Bronchial epithelial cell (primary cell): ENCODE measurements at regions not wholly inside any gene's neighbourhood (a gene's known extent, or its start where the extent isn't known, plus 50 kb on each side); places are given as distances from the start of the nearest gene placed in this dataset.

ENCODE experiments used
- DNase-seq: peaks from one replicate; pipeline ENCODE4 v3.0.0-alpha.2; 2010; ENCODE audit warnings: low read depth
- FAIRE-seq: peaks from 2 replicates; lab custom pipeline; 2011; peaks lifted over from hg19 to GRCh38; lab: Jason Lieb, UNC
- H3K27me3 ChIP-seq: 2 replicates; pipeline ENCODE4 v1.5.1; 2011; ENCODE audit warnings: low read length; ENCODE audit not compliant: control insufficient read depth, insufficient read depth
- H3K36me3 ChIP-seq: 2 replicates; pipeline ENCODE4 v1.5.1; 2011; ENCODE audit warnings: low read length; ENCODE audit not compliant: control insufficient read depth, insufficient read depth
- H3K4me3 ChIP-seq: 2 replicates; pipeline ENCODE4 v1.5.1; 2011; ENCODE audit warnings: mild to moderate bottlenecking, low read depth, low read length, control low read depth
- CTCF ChIP-seq: IDR thresholded peaks from 2 replicates; pipeline ENCODE4 v1.5.1; 2011; ENCODE audit warnings: mild to moderate bottlenecking, moderate library complexity, low read length, control low read depth, inconsistent platforms; ENCODE audit not compliant: insufficient read depth, severe bottlenecking

GRCh38 chr2:8623576-8623957 is 58.3 kb upstream of the ID2 start:
- no peak for FAIRE-seq

GRCh38 chr2:8623958-8624591 is 57.8 kb upstream of the ID2 start:
- Histone ChIP-seq H3K4me3 (no peak overlapping the region), H3K27me3 (no peaks in the 10 kb centered on the region), H3K36me3 (no peaks in the 10 kb centered on the region)
- no peak for TF ChIP-seq CTCF
- no peak for DNase-seq
- no peak for FAIRE-seq

More at GRCh38 chr2:8623576-8623957, 58.3 kb upstream of the ID2 start:
- no peaks in the 10 kb centered on the region for H3K27me3 ChIP-seq
- no peak for DNase-seq
- TF ChIP-seq CTCF = no peak
- H3K4me3 ChIP-seq = no peak overlapping the region
- no peaks in the 10 kb centered on the region for H3K36me3 ChIP-seq

- Histone ChIP-seq H3K36me3 (no peaks in the 10 kb centered on the region), H3K27me3 (no peaks in the 10 kb centered on the region), H3K4me3 (no peak overlapping the region)
- TF ChIP-seq CTCF = no peak
- no peak for DNase-seq
- FAIRE-seq = no peak
Observed at GRCh38 chr2:8624855-8625398, 56.9 kb upstream of the ID2 start.

- TF ChIP-seq CTCF = no peak
- DNase-seq (no peak), FAIRE-seq (no peak)
Observed at GRCh38 chr2:8625399-8626300, 56.2 kb upstream of the ID2 start.

GRCh38 chr2:8626572-8626971 is 55.3 kb upstream of the ID2 start:
- DNase-seq (no peak), FAIRE-seq (no peak)
- Histone ChIP-seq H3K36me3 (no peaks in the 10 kb centered on the region), H3K4me3 (no peak overlapping the region), H3K27me3 (no peaks in the 10 kb centered on the region)
- no peak for TF ChIP-seq CTCF

More at GRCh38 chr2:8625399-8626300, 56.2 kb upstream of the ID2 start:
- Histone ChIP-seq H3K27me3 (no peaks in the 10 kb centered on the region), H3K36me3 (no peaks in the 10 kb centered on the region), H3K4me3 (no peak overlapping the region)
